ENCODE measurements at regions not wholly inside any gene's neighbourhood (a gene's known extent, or its start where the extent isn't known, plus 50 kb on each side); places are given as distances from the start of the nearest gene placed in this dataset.

GRCh38 chr4:38365748-38366310, 298.2 kb upstream of the KLF3 start:
- no peak for TF ChIP-seq CTCF (IDR thresholded peaks at IDR 0.05)
- no peak for TF ChIP-seq POLR2A (IDR thresholded peaks at IDR 0.05)

Data from breast epithelium (tissue), 3 donors.